Subcutaneous abdominal adipose tissue (tissue), 5 donors: ENCODE measurements at regions not wholly inside any gene's neighbourhood (a gene's known extent, or its start where the extent isn't known, plus 50 kb on each side); places are given as distances from the start of the nearest gene placed in this dataset.
"Not testable (repeated sequence)": the region's sequence is repeated elsewhere in the genome, so short reads cannot be mapped to it uniquely, and the experiment has no call there.

Experiments
- H3K27ac ChIP-seq: one replicate; pipeline ENCODE4 v1.7.0; 2013; ENCODE audit warnings: low read depth, mild to moderate bottlenecking, inconsistent platforms, low read length, moderate library complexity
- H3K27me3 ChIP-seq, 5 donors: one replicate each; pipeline ENCODE4 v1.7.0; 2013; ENCODE audit warnings: low read length in 5 of 5, inconsistent platforms in 1 of 5; ENCODE audit not compliant: control insufficient read depth in 5 of 5, insufficient read depth in 4 of 5
- H3K36me3 ChIP-seq, 5 donors: one replicate each; pipeline ENCODE4 v1.7.0; 2013; ENCODE audit warnings: low read length in 5 of 5; ENCODE audit not compliant: control insufficient read depth in 5 of 5, insufficient read depth in 5 of 5
- H3K4me1 ChIP-seq, 5 donors: one replicate each; pipeline ENCODE4 v1.7.0; 2013; ENCODE audit warnings: low read length in 5 of 5, mild to moderate bottlenecking in 3 of 5, moderate library complexity in 1 of 5; ENCODE audit not compliant: control insufficient read depth in 5 of 5, insufficient read depth in 5 of 5
- H3K4me3 ChIP-seq, 5 donors: one replicate each; pipeline ENCODE4 v1.7.0; 2013; ENCODE audit warnings: low read length in 5 of 5, low read depth in 1 of 5
- H3K9ac ChIP-seq, 5 donors: one replicate each; pipeline ENCODE4 v1.7.0; 2013; ENCODE audit warnings: low read length in 5 of 5, mild to moderate bottlenecking in 4 of 5, moderate library complexity in 3 of 5
- H3K9me3 ChIP-seq, 5 donors: one replicate each; pipeline ENCODE4 v1.7.0; 2013; ENCODE audit warnings: low read length in 5 of 5; ENCODE audit not compliant: control insufficient read depth in 5 of 5
- donor health status: healthy.
- donor health status: healthy.
- donor health status: healthy.
- donor health status: healthy.
- donor health status: healthy.

DNA sequence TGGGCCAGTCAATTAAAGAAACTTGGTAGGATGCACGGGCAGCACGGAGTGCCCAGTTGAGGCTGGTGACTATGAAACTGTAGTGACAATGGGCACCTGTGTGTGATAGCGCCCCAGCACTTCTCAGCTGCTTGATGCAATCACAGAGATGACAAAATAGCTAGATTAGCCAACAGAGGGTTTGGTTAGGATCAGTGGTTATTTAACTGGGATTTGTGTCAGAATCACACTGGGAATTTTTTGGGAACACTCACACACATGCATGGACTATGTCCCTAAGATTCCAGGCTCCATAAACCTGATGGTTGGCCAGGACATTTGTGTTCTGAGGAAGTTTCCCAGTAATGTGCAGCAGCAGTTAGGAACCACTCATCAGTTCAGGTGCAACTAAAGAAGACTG lies 51.2 kb upstream of the DAAM1 start:
- H3K9me3 ChIP-seq: no peaks in the 10 kb centered on the region
- no peaks in the 10 kb centered on the region for H3K4me1 ChIP-seq
- no peaks in the 10 kb centered on the region for H3K36me3 ChIP-seq
- no peak overlapping the region for H3K9ac ChIP-seq
- no peaks in the 10 kb centered on the region for H3K27me3 ChIP-seq
- H3K27ac ChIP-seq: no peak overlapping the region
- no peak overlapping the region for H3K4me3 ChIP-seq

DNA sequence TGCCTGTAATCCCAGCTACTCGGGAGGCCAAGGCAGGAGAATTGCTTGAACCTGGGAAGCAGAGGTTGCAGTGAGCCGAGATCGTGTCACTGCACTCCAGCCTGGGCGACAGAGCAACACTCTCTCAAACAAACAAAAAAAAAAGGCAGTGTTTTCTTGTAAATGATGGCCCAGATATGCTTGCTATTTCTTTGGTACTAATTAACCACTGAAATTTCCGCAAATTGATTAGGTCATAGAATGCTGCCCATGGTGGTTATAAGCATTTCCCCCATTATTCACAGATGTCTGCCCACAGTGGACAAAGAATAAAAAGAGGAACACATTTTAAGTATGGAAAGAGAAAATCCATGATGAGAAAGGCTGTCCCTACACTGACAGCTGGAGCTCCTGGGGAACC lies 49.9 kb upstream of the DAAM1 start:
- H3K9ac ChIP-seq, H3K9me3 ChIP-seq, H3K4me1 ChIP-seq, H3K27ac ChIP-seq, H3K36me3 ChIP-seq, H3K27me3 ChIP-seq, H3K4me3 ChIP-seq: not testable (repeated sequence)
